Erythroblast (primary cell): ENCODE measurements at regions not wholly inside any gene's neighbourhood (a gene's known extent, or its start where the extent isn't known, plus 50 kb on each side); places are given as distances from the start of the nearest gene placed in this dataset.

ENCODE experiments used
- GATA1 ChIP-seq: IDR thresholded peaks from 2 replicates; pipeline ENCODE4 v1.6.1; 2011; ENCODE audit warnings: low read depth, mild to moderate bottlenecking, control low read depth, low read length, moderate library complexity
- POLR2A ChIP-seq: IDR thresholded peaks from 2 replicates; pipeline ENCODE4 v1.6.1; 2011; ENCODE audit warnings: mild to moderate bottlenecking, low read length

- TF ChIP-seq POLR2A (no peak), GATA1 (no peak)
Measured at GRCh38 chr1:229033480-229033879, 237.4 kb upstream of the RAB4A start.
